ENCODE measurements at regions not wholly inside any gene's neighbourhood (a gene's known extent, or its start where the extent isn't known, plus 50 kb on each side); places are given as distances from the start of the nearest gene placed in this dataset.

- no peak for TF ChIP-seq CTCF (IDR thresholded peaks at IDR 0.05; ENCODE audit: insufficient read depth, low read length, poor library complexity, severe bottlenecking)
- TF ChIP-seq EZH2phosphoT487 (conservative IDR thresholded peaks at IDR 0.05; ENCODE audit: low read length), result no peak
These were observed 364.8 kb downstream of the BMP4 start for GRCh38 chr14:53591816-53592215.

Data from SU-DHL-6 (cell line).